Nephron progenitor cell (in vitro differentiated cells): ENCODE measurements at regions not wholly inside any gene's neighbourhood (a gene's known extent, or its start where the extent isn't known, plus 50 kb on each side); places are given as distances from the start of the nearest gene placed in this dataset.
A peak's percentile ranks its signal among the peaks of the same experiment; 100 is the strongest.

Experiments
- DNase-seq: peaks from one replicate; pipeline ENCODE4 v3.0.0; 2021
- H3K27ac Mint-ChIP-seq: 2 replicates; pipeline ENCODE4 v1.8.0; 2021; ENCODE audit warnings: mild to moderate bottlenecking, moderate library complexity, mixed read lengths
- H3K27me3 Mint-ChIP-seq: 2 replicates; pipeline ENCODE4 v1.8.0; 2021; ENCODE audit warnings: mild to moderate bottlenecking, low read depth, mixed read lengths; ENCODE audit not compliant: poor library complexity
- H3K36me3 Mint-ChIP-seq: 2 replicates; pipeline ENCODE4 v1.8.0; 2021; ENCODE audit warnings: low read depth, mixed read lengths
- H3K4me1 Mint-ChIP-seq: 2 replicates; pipeline ENCODE4 v1.8.0; 2021; ENCODE audit warnings: mixed read lengths
- H3K4me3 Mint-ChIP-seq: 2 replicates; pipeline ENCODE4 v1.8.0; 2021; ENCODE audit warnings: mild to moderate bottlenecking, moderate library complexity, mixed read lengths
- H3K9me3 Mint-ChIP-seq: 2 replicates; pipeline ENCODE4 v1.8.0; 2021; ENCODE audit warnings: mild to moderate bottlenecking, moderate library complexity, mixed read lengths
- CTCF ChIP-seq: fragments of 200-600 bp; sonication (generic); IDR thresholded peaks from 2 replicates; pipeline ENCODE4 v1.5.0; 2021; ENCODE audit warnings: antibody characterized with exemption

GRCh38 chr7:106177738-106178592, 65.9 kb upstream of the SYPL1 start:
- DNase-seq: no peak
- peaks cover 6% of the 10 kb centered on the region for H3K9me3 Mint-ChIP-seq
- H3K4me3 Mint-ChIP-seq: no peak overlapping the region
- H3K27me3 Mint-ChIP-seq: peaks cover 11% of the 10 kb centered on the region
- peaks cover 26% of the 10 kb centered on the region for H3K4me1 Mint-ChIP-seq
- no peak overlapping the region for H3K27ac Mint-ChIP-seq
- TF ChIP-seq CTCF: no peak
- H3K36me3 Mint-ChIP-seq: no peaks in the 10 kb centered on the region

GRCh38 chr7:106177300-106177690, 65.2 kb upstream of the SYPL1 start:
- TF ChIP-seq CTCF: no peak
- Mint-ChIP-seq H3K4me1 (peaks cover 26% of the 10 kb centered on the region), H3K36me3 (no peaks in the 10 kb centered on the region), H3K9me3 (peaks cover 3% of the 10 kb centered on the region), H3K4me3 (no peak overlapping the region), H3K27me3 (peaks cover 11% of the 10 kb centered on the region), H3K27ac (no peak overlapping the region)
- no peak for DNase-seq

- Mint-ChIP-seq H3K9me3 (peaks cover 3% of the 10 kb centered on the region), H3K4me1 (peaks cover 26% of the 10 kb centered on the region), H3K27me3 (peaks cover 11% of the 10 kb centered on the region), H3K27ac (no peak overlapping the region), H3K4me3 (no peak overlapping the region), H3K36me3 (no peaks in the 10 kb centered on the region)
- peak; percentile 90 for DNase-seq
- TF ChIP-seq CTCF: peak; percentile 96
These were observed 64.5 kb upstream of the SYPL1 start for GRCh38 chr7:106176414-106177299.

GRCh38 chr7:106175507-106175906, 63.4 kb upstream of the SYPL1 start:
- H3K4me3 Mint-ChIP-seq: no peak overlapping the region
- peaks cover 3% of the 10 kb centered on the region for H3K9me3 Mint-ChIP-seq
- peaks cover 16% of the 10 kb centered on the region for H3K27me3 Mint-ChIP-seq
- no peaks in the 10 kb centered on the region for H3K36me3 Mint-ChIP-seq
- peaks cover 26% of the 10 kb centered on the region for H3K4me1 Mint-ChIP-seq
- no peak for DNase-seq
- no peak overlapping the region for H3K27ac Mint-ChIP-seq
- no peak for TF ChIP-seq CTCF

GRCh38 chr7:106170651-106171050, 58.5 kb upstream of the SYPL1 start:
- H3K4me1 Mint-ChIP-seq: peaks cover 3% of the 10 kb centered on the region
- H3K27me3 Mint-ChIP-seq: peaks cover 8% of the 10 kb centered on the region
- no peak overlapping the region for H3K4me3 Mint-ChIP-seq
- no peak overlapping the region for H3K27ac Mint-ChIP-seq
- no peaks in the 10 kb centered on the region for H3K9me3 Mint-ChIP-seq
- DNase-seq: no peak
- no peaks in the 10 kb centered on the region for H3K36me3 Mint-ChIP-seq
- TF ChIP-seq CTCF: no peak
